ENCODE measurements at regions not wholly inside any gene's neighbourhood (a gene's known extent, or its start where the extent isn't known, plus 50 kb on each side); places are given as distances from the start of the nearest gene placed in this dataset.

GRCh38 chr4:116585246-116585645, 500.1 kb downstream of the TRAM1L1 start:
- no peak for TF ChIP-seq TGIF2 (CRISPR knock-in tag; IDR thresholded peaks at IDR 0.05)
- no peak for TF ChIP-seq JUND (CRISPR knock-in tag; IDR thresholded peaks at IDR 0.05)
- no peak for TF ChIP-seq PITX1 (CRISPR knock-in tag; IDR thresholded peaks at IDR 0.05)
- no peak for TF ChIP-seq POLR2A (IDR thresholded peaks at IDR 0.05; ENCODE audit: insufficient read depth in 1 of 2, low read depth in 2 of 2, low read length in 2 of 2)
- TF ChIP-seq NFE2L2 (IDR thresholded peaks at IDR 0.05; ENCODE audit: low read length), result no peak
- TF ChIP-seq JUN (CRISPR knock-in tag; IDR thresholded peaks at IDR 0.05), result no peak

All from HepG2 (cell line).